Suppressor macrophage treated with lipopolysaccharide for 1 hour (primary cell): ENCODE measurements at regions not wholly inside any gene's neighbourhood (a gene's known extent, or its start where the extent isn't known, plus 50 kb on each side); places are given as distances from the start of the nearest gene placed in this dataset.
A peak's percentile ranks its signal among the peaks of the same experiment; 100 is the strongest.

ENCODE experiments used
- DNase-seq, 3 donors: peaks; one replicate each; pipeline ENCODE4 v3.0.0-alpha.2; 2020 to 2022

DNA sequence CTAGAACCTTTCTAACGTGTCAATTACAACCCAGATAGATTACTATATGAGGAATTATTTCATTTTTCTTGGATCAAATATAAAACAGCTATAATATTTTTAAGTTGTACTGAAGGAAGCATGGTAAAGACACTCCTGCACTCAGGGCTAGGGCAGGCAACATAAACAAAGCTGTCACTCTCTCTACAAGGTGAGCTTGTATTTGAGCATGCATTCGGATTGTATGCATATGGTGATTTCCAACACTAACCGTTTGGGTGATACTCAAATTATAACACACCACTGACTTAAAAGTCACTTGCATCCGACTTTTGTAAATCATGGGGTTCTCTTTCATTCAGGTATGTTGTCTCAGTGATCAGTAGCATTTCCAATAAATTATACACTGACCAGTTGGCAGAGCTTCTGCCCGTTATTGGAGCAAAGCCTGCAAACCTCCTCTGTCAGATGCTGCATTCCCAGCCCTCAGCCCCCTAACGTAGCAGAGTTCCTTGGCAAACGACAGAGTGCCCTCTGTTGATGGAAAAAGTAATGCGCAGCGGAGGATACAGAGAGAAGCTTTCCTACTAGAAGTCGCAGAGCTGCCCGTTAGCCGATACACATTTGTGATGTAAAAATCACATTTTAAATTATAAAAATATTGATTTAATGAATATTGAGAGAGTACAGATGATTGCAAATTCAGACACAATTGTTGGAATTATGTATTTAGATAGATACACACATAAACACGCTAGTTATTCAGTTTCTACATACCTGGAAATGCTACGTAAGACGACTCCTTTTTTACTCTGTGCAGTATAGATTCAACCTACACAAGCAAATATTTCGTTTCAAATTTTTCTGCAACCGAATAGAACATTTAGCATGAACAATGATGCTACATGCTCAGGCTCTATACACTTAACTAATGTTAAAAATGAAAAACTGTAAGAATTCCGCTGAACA, 173.9 kb upstream of the SP4 start:
- peak; percentile 61 to 67 (median 61) for DNase-seq

DNA sequence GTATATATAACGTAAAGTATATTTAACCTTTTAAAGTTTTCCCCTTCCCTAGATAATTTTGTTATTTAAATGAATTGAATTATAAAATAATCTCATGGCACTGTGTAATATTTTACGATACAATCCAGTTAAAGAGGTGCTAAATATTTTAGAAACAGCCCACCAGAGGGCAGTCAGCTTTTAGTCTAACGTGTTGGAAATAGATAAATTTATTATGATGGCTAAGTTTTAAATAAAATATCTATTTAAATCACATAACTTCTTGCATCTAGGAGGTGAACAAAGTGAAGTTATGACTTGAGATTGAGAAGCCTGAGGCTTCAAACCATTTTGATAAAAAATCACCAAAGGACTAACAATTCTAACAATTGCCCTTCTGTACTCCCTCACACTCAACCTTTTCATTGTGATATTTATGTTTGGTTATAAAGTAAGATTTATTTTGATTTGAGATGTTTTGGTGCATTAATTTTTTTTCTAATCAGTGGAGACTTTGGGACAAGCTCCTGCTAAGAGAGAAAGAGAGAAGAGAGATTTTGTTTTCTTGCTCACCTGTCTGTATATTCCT, 171.5 kb upstream of the SP4 start:
- DNase-seq, result peak; percentile 65 to 72 (median 72)

DNA sequence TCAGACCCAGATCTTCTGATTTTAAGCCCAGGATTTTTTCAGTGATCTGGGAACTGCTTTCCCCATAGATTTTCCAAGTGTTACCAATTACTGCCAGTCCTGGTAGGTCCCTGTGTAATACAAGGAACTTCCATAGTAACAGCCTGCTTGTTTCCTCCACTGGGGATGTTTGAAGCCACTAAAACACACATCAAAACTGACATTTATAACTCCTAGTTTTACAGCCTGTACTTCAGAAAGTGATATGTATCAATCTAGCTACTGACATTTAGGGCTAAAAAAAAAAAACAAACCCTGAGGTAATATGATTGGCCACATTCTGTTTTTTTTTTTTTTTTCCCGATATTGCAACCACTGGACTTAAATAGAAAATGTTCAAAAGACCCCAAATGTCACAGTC, 166.9 kb upstream of the SP4 start:
- DNase-seq, result no peak

DNA sequence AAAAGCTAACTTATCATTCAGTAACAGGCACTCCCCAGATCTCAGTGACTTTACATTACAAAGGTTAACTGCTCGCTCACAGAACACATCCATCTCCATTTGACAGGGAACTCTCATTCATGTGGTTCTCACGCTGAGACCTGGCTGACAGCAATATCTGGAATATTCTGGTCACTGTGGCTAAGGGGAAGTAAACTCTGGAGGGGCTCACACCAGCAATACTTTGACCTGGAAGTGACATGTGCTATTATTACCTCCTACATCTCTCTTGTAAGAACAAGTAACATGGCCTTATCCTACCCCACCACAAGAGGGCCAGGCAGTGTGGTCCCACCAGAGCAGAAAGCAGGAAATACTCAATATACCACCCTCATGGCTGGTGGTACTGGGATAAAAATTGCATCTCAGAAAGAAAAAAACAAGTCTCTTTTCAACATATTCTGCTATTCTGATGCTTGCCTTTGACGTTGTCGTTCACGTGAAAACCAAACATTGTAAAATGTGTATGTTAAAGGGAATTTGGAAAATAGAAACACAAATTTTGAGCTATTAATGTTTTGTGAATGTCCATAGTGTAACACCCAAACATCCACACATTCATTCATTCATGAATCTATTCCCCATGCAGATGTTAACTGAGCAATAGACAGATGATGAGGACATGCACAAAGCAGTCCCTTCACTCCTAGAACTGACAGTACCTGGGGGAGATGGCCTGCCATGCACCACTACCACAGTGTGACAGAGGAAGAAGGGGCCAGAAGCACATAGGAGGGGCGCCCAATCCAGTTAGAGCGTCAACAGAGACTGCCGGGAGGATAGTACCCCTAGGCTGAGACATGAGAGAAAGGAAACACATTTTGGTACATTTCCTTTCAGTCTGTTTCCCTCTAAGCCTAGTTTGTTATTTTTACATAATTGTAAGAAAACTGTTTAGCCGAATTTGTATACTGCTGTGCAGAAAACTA, 166.0 kb upstream of the SP4 start:
- peak; percentile 30 to 43 (median 33) for DNase-seq

DNA sequence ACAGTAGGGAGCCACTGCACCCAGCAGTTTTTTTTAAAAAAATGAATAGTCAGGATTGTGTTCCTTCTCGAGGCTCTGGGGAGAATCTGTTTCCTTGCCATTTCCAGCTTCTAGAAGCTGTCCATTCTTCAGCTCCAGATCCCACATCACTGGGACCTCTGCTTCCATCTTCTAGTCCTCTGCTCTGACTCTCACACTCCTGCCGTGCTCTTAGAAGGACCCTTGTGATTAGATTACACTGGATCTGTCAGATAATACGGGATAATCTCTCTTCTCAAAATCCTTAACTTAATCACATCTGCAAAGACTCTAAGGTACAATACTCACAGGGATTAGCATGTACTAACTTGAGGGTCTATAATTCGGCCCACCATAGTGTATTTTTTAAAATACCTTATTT, 158.9 kb upstream of the SP4 start:
- no peak for DNase-seq

DNA sequence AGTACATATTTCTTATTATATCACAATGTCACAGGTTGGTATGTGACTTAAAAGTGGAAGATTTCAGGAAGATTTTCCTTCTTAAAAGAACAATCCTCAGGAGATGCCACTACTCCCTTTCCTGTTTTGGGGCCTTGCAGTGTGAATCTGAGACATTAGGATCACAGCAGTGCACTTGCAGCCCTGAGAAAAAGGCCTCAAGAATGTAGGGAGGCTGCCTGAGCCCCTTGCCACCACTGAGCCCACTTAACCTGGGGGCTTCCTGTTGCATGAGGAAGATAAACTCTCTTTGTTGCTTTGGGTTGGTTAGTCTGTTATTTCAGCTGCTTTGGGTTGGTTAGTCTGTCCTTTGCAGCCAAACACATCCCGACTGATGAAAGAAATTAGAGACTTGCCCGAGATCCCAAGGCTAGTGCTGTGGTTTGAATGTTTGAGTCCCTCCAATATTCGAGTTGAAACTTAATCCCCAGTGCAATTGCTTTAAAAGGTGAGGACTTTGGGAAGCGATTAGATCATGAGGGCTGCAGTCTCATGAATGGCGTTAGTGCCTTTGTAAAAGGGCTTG, 151.3 kb upstream of the SP4 start:
- no peak for DNase-seq

DNA sequence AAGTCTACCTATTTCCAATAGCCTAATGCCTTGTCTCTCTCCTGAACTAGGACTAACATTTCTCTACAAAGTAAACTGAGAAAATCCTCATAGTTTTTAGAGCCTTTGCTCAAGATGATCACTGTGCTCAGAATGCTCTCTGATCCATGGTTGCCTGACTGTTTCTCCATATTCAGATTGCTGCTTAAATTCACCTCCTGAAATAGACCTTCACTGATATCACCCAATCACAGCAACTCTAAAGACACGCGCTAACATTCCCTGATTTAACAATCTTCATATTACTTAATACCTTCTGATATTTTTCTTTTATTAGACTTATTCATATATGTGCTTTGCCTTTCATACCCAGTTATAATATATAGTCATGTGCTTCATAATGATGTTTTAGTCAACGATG, 148.9 kb upstream of the SP4 start:
- DNase-seq, result no peak

DNA sequence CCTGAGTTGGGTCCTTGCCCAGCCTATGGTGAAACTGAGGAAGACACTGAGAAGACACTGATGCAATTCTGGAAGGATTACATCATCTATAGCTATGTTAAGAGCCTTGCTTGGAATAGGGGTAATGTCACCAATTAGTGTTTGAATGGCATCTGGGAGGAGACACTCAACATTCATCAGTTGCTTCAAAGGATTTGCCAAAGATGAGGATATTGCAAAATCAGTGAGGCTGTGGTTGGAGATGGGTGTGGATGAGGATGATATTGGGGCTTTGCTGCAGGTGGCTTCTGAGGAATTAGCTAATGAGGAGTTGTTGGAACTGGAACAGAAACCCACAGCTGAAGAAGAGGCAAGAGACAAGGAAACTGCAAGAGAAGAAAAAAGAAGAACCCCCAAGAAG, 146.7 kb upstream of the SP4 start:
- peak in 2 of 3 donors; percentile 4 to 11 for DNase-seq

DNA sequence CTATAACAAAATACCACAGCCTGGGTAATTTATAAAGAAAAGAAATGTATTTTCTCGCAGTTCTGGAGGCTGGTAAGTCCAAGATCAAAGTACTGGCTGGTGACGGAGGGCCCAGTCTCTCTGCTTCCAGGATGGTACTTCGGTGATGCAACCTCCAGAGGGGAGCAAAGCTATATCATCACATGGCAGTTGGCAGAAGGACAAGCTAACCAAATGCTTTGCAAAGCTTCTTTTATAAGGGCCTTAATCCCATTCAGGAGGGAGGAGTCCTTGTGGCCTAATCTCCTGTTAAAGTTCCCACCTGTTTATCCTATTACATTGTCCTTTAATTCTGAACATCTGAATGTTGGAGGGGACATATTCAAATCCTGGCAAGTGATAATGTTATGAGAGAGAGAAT, 134.1 kb upstream of the SP4 start:
- no peak for DNase-seq

DNA sequence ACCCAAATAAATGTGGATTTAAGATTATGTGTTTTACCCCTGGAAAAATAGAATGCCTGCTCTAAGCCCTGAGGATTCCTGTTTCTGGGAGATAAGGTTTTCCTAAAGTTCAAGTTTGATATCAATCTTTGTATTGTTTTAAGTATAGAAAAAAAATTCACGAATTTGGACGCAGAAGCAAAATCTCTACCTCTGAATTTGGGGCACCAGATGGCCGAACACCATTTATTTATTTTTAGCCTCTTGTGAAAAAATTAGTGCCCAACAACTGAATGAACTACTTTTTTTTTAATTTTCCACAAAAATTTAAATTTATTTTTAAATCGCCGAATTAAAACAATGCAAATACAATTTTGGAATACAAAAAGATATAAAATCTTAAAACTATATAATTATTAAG, 128.1 kb upstream of the SP4 start:
- no peak for DNase-seq

DNA sequence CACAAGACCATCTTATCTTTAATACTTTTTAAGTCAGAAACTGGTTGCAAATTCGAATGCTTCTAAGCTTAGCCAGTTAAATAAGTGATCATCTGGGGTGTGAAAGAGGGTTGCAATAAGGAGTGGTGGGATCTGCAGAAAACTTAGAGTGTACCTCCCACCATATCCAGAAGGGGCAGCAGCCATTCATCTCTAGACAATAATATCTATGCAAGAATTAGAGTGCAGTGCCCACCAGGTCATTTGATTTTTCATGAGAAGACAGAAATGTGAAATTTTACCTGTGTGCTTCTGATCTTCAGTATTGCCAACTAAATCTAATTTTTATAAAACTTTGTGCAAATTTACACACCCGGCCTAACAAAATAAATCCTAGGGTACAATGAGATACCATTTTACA, 127.2 kb upstream of the SP4 start:
- peak in 1 of 3 donors; percentile 8 for DNase-seq

DNA sequence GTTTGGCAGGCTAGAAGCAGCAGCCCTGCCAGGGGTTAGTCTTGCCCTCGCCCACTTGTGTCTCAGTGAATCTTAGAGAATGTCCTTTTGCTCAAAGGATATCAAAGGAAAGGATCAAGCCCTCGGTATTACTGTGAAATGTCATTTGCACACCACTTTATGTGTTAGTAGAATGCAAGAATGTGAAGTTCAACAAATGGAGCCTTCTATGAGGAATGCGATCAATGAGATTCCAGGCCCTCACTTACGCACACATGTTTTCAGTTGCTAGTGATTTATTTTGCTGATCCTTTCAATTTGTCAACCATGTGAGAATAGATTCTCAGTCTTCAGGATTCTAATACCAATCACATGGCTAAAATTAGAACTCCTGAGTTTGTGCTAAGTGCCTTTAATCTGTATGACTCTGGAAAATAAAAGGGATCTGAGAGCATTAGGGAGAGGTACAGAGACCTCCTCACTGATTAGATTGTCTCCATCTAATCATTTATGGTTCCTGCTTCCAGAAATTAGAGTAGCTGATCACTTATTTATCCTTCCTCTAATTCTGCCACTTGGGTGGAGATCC, 123.0 kb upstream of the SP4 start:
- DNase-seq, result no peak

DNA sequence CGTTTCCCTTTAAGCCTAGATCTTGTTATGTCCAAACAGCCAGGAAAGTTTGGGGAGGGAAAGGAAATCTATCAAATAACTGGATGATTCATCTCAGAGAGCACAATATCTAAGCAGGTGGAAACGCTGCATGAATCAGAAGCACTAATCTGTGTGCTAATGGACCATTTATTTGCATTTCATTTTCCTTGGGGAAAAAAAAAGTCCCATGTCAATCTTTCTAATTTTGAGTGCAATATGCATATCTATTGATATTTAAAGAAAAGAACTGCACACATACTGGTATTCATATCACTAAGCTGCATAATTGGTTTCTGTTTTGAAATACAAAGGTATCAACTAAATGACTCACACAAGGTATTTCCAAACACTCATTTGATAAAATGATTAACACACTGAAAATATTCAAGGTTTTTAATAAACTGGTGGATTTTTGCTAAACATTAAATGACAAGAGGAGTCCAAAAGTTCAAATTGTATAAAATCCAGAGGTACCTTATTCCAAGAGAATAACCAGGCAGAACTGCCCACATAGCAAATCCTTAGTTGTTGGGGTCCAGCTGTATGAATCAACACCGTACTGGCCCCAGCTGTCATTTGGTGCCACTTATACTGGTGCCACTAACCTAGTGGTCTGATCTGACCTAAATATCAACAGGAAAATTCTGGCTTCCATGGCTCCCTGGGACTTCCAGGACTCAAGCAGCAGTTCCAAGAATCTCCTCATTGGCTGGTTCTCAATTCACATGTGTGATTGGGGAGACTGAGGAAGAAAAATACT, 122.2 kb upstream of the SP4 start:
- no peak for DNase-seq

DNA sequence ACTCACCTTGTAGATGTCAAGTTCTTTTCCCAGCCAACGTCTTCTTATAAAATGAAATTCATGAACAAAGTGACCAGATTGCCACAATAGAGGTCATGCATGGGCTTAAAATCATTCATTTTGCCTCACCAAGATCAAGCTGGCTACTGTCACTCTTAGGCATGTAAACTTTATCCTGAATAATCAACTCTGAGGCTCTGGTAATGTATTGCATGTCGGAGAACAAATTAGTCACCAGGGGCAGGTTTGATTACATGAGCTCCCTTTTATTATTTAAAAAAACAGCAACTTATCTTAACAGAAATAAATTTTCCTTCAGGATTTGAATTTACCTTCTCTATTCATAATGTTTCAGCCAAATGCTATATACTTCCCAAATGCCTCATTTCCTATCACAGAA, 112.9 kb upstream of the SP4 start:
- DNase-seq, result no peak

DNA sequence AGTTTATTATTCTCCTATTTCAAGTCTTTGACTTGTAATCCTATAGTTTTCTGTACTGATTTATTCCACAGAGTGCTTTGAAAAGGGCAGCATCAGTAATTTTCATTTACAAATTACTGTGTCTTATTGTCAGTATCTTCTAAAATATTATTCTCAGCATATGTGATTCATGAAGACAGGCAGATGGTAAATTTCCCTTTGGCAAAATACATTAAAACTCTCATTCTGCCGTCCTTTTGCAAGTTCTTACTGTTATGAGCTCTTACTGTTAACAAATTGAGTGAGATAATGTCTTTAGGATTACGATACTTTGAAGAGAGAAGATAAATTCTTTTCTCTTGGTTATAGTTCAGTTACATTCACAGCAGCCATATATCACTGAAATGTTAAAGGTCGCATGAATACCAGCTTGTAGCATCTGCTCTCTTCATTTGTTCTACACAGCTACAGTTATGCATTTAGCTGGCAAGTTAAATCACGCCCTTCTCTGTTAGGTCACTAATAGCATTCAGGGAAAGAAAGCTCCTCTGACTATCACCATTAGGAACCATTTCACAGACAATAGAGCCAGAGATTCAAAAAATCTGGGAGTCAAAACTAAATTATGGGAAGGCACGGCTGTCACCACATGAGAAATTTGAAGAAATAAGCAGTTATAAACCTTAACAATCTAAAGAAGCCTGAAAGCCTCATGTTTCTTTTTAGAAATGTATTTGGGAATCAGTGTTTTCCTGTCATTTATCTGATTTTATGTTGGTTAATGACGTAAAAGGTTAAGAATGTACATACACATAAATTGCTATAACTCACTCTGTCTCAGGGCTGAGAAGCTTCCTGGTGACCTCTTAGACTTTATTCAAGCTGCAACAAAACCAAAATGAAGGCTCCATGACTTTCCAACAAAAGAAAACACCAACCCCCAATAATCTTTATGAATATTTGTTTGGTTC, 109.6 kb upstream of the SP4 start:
- no peak for DNase-seq

DNA sequence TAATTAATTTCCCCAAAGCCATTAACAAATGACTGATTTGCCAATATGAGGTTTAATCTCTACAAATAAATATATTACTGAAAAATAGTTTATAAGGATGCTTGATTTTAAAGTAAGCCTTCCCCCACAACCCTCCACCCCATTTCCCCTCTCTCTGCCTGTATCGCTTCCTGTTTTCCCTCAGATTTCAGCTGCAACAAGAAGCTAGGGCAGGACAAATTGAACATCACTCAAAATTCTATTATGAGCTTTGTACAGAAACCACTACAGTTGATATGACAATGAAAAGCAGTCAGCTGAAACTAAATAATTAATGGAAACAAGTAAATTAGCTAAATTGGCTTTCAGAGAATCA, 109.0 kb upstream of the SP4 start:
- no peak for DNase-seq

DNA sequence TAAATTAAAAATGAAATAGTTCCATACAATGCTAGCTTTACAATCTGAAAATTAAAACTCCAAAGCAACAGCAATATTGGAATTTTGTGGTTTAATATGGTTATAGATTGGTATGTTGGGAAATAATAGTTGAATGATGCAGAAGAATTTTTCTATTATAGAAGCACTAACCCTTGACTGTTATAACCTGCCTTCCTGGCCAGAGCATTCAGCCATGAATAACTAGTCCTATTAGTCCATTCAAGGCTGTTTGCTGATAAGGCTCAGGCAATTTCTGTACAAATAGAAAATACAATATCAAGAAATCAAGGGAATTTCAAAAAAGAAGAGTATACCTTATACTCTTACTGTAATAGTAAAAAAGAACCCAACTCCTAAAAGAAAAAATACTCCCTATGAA, 101.6 kb upstream of the SP4 start:
- no peak for DNase-seq

DNA sequence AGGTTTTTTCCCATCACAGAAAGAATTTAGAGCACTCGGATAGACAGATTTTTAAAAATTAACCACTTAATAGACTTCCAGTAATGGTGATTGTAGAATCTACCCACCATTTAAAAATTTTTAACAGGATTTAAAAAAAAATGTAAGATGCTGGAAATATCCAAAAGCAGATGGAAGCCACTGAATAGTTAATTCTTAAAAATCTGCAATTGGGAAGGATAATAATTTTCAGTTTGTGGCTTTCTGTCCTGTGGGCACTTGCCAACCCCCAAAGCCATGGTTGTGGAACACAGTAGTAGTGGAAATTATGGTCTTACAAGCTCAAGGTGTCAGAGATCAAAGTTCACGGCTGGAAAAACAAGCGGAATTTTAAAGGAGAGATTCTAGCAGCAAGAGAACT, 101.0 kb upstream of the SP4 start:
- no peak for DNase-seq

DNA sequence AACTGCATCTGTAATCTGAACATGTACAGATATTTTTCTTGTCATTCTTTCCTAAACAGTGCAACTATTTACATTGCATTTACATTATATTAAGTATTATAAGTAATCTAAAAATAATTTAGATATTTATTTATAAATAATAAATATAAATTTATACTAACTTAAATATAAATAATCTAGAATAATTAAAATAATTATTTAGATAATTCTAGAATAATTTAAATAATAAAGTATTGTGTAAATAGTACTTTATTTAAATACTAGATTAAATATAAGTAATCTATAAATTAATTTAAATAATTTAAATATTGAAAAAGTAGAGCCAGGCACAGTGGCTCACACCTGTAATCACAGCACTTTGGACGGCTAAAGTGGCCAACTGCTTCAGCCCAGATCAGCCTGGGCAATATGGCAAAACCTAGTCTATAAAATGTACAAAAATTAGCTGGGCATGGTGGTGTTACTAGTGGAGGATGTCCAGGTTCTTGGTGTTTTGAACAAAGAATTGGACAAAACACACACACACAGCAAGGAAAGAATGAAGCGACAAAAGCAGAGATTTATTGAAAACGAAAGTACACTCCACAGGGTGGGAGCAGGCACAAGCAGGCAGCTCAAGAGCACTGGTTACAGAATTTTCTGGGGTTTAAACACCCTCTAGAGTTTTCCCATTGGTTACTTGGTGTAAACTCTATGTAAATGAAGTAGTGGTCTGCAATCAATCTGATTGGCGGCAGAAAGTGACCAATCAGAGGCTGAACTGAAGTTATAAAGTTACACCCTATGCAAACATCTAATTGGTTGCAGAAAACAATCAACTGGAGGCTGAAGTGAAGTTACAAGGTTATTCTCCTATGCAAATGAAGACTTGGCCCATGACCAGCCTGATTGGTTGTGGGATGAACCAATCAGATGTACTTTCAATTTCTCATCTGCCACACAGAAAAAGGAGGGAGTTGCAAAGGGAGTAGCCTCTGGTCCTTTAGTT, 100.2 kb upstream of the SP4 start:
- DNase-seq, result no peak
